Fibroblast of skin of back (primary cell): ENCODE measurements at regions not wholly inside any gene's neighbourhood (a gene's known extent, or its start where the extent isn't known, plus 50 kb on each side); places are given as distances from the start of the nearest gene placed in this dataset.
"Not testable (repeated sequence)": the region's sequence is repeated elsewhere in the genome, so short reads cannot be mapped to it uniquely, and the experiment has no call there.

Source experiments
- DNase-seq: peaks from one replicate; pipeline ENCODE4 v3.0.0-alpha.2; 2013

- peak; percentile 48 for DNase-seq
These were observed 138.8 kb upstream of the HMGA2 start for GRCh38 chr12:65685514-65685913.

- DNase-seq = no peak
These were observed 134.8 kb upstream of the HMGA2 start for GRCh38 chr12:65689508-65689907.

- no peak for DNase-seq
These were observed 133.8 kb upstream of the HMGA2 start for GRCh38 chr12:65690477-65690876.

GRCh38 chr12:65694130-65694529 lies 130.2 kb upstream of the HMGA2 start:
- DNase-seq = no peak

GRCh38 chr12:65695113-65695865 lies 129.0 kb upstream of the HMGA2 start:
- peak; percentile 98 for DNase-seq

GRCh38 chr12:65696227-65696626 lies 128.1 kb upstream of the HMGA2 start:
- DNase-seq = no peak

GRCh38 chr12:65699251-65699650 lies 125.0 kb upstream of the HMGA2 start:
- DNase-seq = peak; percentile 48

- DNase-seq = no peak
These were observed 121.1 kb upstream of the HMGA2 start for GRCh38 chr12:65703176-65703575.

GRCh38 chr12:65705380-65705876 lies 118.9 kb upstream of the HMGA2 start:
- no peak for DNase-seq

- no peak for DNase-seq
These were observed 117.2 kb upstream of the HMGA2 start for GRCh38 chr12:65707051-65707450.

- DNase-seq = no peak
These were observed 111.9 kb upstream of the HMGA2 start for GRCh38 chr12:65712260-65713004.

- no peak for DNase-seq
These were observed 108.3 kb upstream of the HMGA2 start for GRCh38 chr12:65715961-65716360.

GRCh38 chr12:65720136-65721130 lies 103.8 kb upstream of the HMGA2 start:
- DNase-seq = peak; percentile 88

GRCh38 chr12:65721541-65722190 lies 102.6 kb upstream of the HMGA2 start:
- DNase-seq = no peak

GRCh38 chr12:65725376-65725775 lies 98.9 kb upstream of the HMGA2 start:
- DNase-seq = peak; percentile 83

GRCh38 chr12:65728455-65728847 lies 95.8 kb upstream of the HMGA2 start:
- DNase-seq = no peak

GRCh38 chr12:65728848-65729793 lies 95.2 kb upstream of the HMGA2 start:
- peak; percentile 30 for DNase-seq

- DNase-seq = no peak
These were observed 92.5 kb upstream of the HMGA2 start for GRCh38 chr12:65731771-65732170.

- not testable (repeated sequence) for DNase-seq
These were observed 90.6 kb upstream of the HMGA2 start for GRCh38 chr12:65733643-65734042.

- DNase-seq = no peak
These were observed 90.1 kb upstream of the HMGA2 start for GRCh38 chr12:65734226-65734625.

- no peak for DNase-seq
These were observed 84.7 kb upstream of the HMGA2 start for GRCh38 chr12:65739606-65740005.
